K562 (cell line): ENCODE measurements at regions not wholly inside any gene's neighbourhood (a gene's known extent, or its start where the extent isn't known, plus 50 kb on each side); places are given as distances from the start of the nearest gene placed in this dataset.

Experiments
- ADNP ChIP-seq: fragments of 200-800 bp; sonication (Bioruptor generic); IDR thresholded peaks from 2 replicates; pipeline ENCODE4 v1.6.1; 2016; ENCODE audit warnings: missing genetic modification characterization, missing compliant biosample characterization
- CTCF ChIP-seq, 3 experiments: IDR thresholded peaks in 2 of 3; conservative IDR thresholded peaks in 1 of 3; 2 replicates each; pipeline ENCODE4 v1.5.1; 2011 to 2012; ENCODE audit warnings: low read length in 3 of 3, mild to moderate bottlenecking in 3 of 3, control low read depth in 2 of 3, improper control_type of control experiment in 1 of 3, inconsistent platforms in 1 of 3, low read depth in 1 of 3, mixed read lengths in 1 of 3, moderate library complexity in 1 of 3; ENCODE audit not compliant: insufficient read depth in 2 of 3
- HES1 ChIP-seq: fragments of 450-650 bp; IDR thresholded peaks from 2 replicates; pipeline ENCODE4 v1.6.1; 2016; ENCODE audit warnings: low read depth, mild to moderate bottlenecking, moderate library complexity
- MAX ChIP-seq: sonication (generic); formaldehyde crosslinking; IDR thresholded peaks from 2 replicates; pipeline ENCODE4 v1.9.0; 2022; ENCODE audit warnings: mild to moderate bottlenecking, missing genetic modification reagents
- SETDB1 ChIP-seq: IDR thresholded peaks from one replicate; pipeline ENCODE4 v1.6.1; 2012; ENCODE audit warnings: low read length, control low read depth, inconsistent platforms

- TF ChIP-seq HES1, result no peak
- TF ChIP-seq CTCF (IDR thresholded peaks at IDR 0.05 in 2 of 3, conservative IDR thresholded peaks at IDR 0.05 in 1 of 3; ENCODE audit: insufficient read depth in 2 of 3, low read depth in 1 of 3, low read length in 3 of 3), result no peak
- TF ChIP-seq MAX, result no peak
- TF ChIP-seq SETDB1, result no peak
- no peak for TF ChIP-seq ADNP (tag)
These were observed 114.6 kb downstream of the ARL4A start for GRCh38 chr7:12802070-12802469.
